Liver (tissue), 3 donors: ENCODE measurements at regions not wholly inside any gene's neighbourhood (a gene's known extent, or its start where the extent isn't known, plus 50 kb on each side); places are given as distances from the start of the nearest gene placed in this dataset.

ENCODE experiments used
- EGR1 ChIP-seq, 2 donors: IDR thresholded peaks; 2 replicates each; pipeline ENCODE4 v1.6.1; 2016 to 2018; ENCODE audit warnings: antibody characterized with exemption in 2 of 2, low read depth in 2 of 2
- FOXA1 ChIP-seq: IDR thresholded peaks from 2 replicates; pipeline ENCODE4 v1.6.1; 2016; ENCODE audit warnings: antibody characterized with exemption
- HNF4G ChIP-seq: IDR thresholded peaks from 2 replicates; pipeline ENCODE4 v1.6.1; 2016; ENCODE audit warnings: antibody characterized with exemption
- JUND ChIP-seq, 2 donors: IDR thresholded peaks; 2 replicates each; pipeline ENCODE4 v1.6.1; 2016; ENCODE audit warnings: antibody characterized with exemption in 2 of 2
- REST ChIP-seq: IDR thresholded peaks from 2 replicates; pipeline ENCODE4 v1.6.1; 2016; ENCODE audit warnings: antibody characterized with exemption, mild to moderate bottlenecking
- SP1 ChIP-seq: IDR thresholded peaks from 2 replicates; pipeline ENCODE4 v1.6.1; 2018; ENCODE audit warnings: antibody characterized with exemption, mild to moderate bottlenecking
- TAF1 ChIP-seq: conservative IDR thresholded peaks from 2 replicates; pipeline ENCODE4 v1.6.1; 2016; ENCODE audit warnings: antibody characterized with exemption, mild to moderate bottlenecking
- YY1 ChIP-seq: IDR thresholded peaks from 2 replicates; pipeline ENCODE4 v1.6.1; 2016; ENCODE audit warnings: antibody characterized with exemption, mild to moderate bottlenecking
- TF ChIP-seq, protein P1 (sequence below): fragments of 150-350 bp; IDR thresholded peaks from 2 replicates; pipeline ENCODE4 v1.5.1; 2017; ENCODE audit warnings: improper control_type of control experiment, low read depth, low read length; ENCODE audit not compliant: missing input control
- TF ChIP-seq, protein P2 (sequence below): IDR thresholded peaks from 2 replicates; pipeline ENCODE4 v1.6.1; 2016; ENCODE audit warnings: antibody characterized with exemption
- TF ChIP-seq, protein P3 (sequence below): IDR thresholded peaks from 2 replicates; pipeline ENCODE4 v1.6.1; 2016; ENCODE audit warnings: antibody characterized with exemption
- donor health status: healthy.
- donor health status: healthy.

DNA sequence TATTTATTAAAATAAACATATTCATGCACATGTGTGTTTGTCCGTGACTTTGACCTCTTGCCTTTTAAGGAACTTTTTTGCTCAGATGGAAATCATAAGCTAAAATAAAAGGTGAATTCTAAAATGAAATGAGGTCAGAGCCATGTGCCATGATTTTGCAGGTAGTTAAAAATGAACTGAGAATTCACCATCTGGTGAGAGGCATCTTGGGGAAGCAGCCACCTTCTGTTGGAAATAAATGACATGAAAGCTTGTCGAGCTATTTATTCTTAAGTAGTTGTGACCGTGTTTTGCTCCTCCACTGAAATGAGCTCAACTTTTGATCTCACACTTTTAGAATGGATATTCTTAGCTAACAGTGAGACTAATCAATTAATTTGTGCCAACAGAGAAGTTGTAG lies 56.8 kb upstream of the CNOT2 start:
- TF ChIP-seq, protein P1, sequence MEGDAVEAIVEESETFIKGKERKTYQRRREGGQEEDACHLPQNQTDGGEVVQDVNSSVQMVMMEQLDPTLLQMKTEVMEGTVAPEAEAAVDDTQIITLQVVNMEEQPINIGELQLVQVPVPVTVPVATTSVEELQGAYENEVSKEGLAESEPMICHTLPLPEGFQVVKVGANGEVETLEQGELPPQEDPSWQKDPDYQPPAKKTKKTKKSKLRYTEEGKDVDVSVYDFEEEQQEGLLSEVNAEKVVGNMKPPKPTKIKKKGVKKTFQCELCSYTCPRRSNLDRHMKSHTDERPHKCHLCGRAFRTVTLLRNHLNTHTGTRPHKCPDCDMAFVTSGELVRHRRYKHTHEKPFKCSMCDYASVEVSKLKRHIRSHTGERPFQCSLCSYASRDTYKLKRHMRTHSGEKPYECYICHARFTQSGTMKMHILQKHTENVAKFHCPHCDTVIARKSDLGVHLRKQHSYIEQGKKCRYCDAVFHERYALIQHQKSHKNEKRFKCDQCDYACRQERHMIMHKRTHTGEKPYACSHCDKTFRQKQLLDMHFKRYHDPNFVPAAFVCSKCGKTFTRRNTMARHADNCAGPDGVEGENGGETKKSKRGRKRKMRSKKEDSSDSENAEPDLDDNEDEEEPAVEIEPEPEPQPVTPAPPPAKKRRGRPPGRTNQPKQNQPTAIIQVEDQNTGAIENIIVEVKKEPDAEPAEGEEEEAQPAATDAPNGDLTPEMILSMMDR, result no peak
- TF ChIP-seq REST (no peak), FOXA1 (no peak), JUND (IDR thresholded peaks at IDR 0.05) (no peak), TAF1 (no peak), EGR1 (IDR thresholded peaks at IDR 0.05; ENCODE audit: low read depth in 2 of 2) (no peak), SP1 (no peak), YY1 (no peak), HNF4G (no peak)
- TF ChIP-seq, protein P2, sequence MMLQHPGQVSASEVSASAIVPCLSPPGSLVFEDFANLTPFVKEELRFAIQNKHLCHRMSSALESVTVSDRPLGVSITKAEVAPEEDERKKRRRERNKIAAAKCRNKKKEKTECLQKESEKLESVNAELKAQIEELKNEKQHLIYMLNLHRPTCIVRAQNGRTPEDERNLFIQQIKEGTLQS, result no peak
- TF ChIP-seq, protein P3, sequence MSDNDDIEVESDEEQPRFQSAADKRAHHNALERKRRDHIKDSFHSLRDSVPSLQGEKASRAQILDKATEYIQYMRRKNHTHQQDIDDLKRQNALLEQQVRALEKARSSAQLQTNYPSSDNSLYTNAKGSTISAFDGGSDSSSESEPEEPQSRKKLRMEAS, result no peak
